ENCODE measurements at regions not wholly inside any gene's neighbourhood (a gene's known extent, or its start where the extent isn't known, plus 50 kb on each side); places are given as distances from the start of the nearest gene placed in this dataset.

- DNase-seq, result no peak
Observed at GRCh38 chr1:101081496-101082488, 56.2 kb upstream of the DPH5 start.

GRCh38 chr1:101080859-101081258 is 55.3 kb upstream of the DPH5 start:
- no peak for DNase-seq

GRCh38 chr1:101079341-101079740 is 53.8 kb upstream of the DPH5 start:
- no peak for DNase-seq

- no peak for DNase-seq
Observed at GRCh38 chr1:101077849-101078248, 52.3 kb upstream of the DPH5 start.

- no peak for DNase-seq
Observed at GRCh38 chr1:101075926-101076325, 50.3 kb upstream of the DPH5 start.

All from DMS79 treated with DMSO at 0.1 percent for 48 hours (cell line).